ENCODE measurements at regions not wholly inside any gene's neighbourhood (a gene's known extent, or its start where the extent isn't known, plus 50 kb on each side); places are given as distances from the start of the nearest gene placed in this dataset.

GRCh38 chr4:90057091-90057490 lies 70.1 kb upstream of the CCSER1 start:
- DNase-seq (ENCODE audit: low read depth, low spot score) (no peak), ATAC-seq (no peak)
- H3K9ac ChIP-seq (ENCODE audit: low read length): no peak overlapping the region
- H3K27me3 ChIP-seq (ENCODE audit: insufficient read depth, low read length): no peaks in the 10 kb centered on the region
- H3K4me3 ChIP-seq (replicated peaks in 1 of 2; ENCODE audit: low read depth in 1 of 2, low read length in 2 of 2): no peak overlapping the region
- intact Hi-C loops (cut with micrococcal nuclease): no loop called here
- H4K20me1 ChIP-seq (ENCODE audit: insufficient read depth): no peaks in the 10 kb centered on the region
- no peak overlapping the region for H2AFZ ChIP-seq (ENCODE audit: low read depth, low read length, poor library complexity, severe bottlenecking)
- H3K4me2 ChIP-seq (ENCODE audit: low read length): no peak overlapping the region
- BruUV-seq (replicated peaks): no TSS peak
- H3K27ac ChIP-seq (ENCODE audit: low read depth, low read length): no peak overlapping the region
- H3K36me3 ChIP-seq (ENCODE audit: control insufficient read depth in 1 of 2, insufficient read depth in 2 of 2, low read length in 2 of 2): no peaks in the 10 kb centered on the region
- TF ChIP-seq ZBTB33 (IDR thresholded peaks at IDR 0.05; ENCODE audit: extremely low read depth, insufficient replicate concordance, low read length): no peak
- TF ChIP-seq SRF (IDR thresholded peaks at IDR 0.05; ENCODE audit: low read depth): no peak
- TF ChIP-seq CTCF (IDR thresholded peaks at IDR 0.05 in 2 of 3, conservative IDR thresholded peaks at IDR 0.05 in 1 of 3; ENCODE audit: borderline replicate concordance in 1 of 3, insufficient read depth in 1 of 3, low read depth in 2 of 3, low read length in 2 of 3): no peak
- no peak for TF ChIP-seq EZH2phosphoT487 (IDR thresholded peaks at IDR 0.05; ENCODE audit: borderline replicate concordance)
- ChIA-PET POLR2A (no interaction called here), RAD21 (ENCODE audit: low non-redundant PET in 1 of 2, low total read pairs in 2 of 2, uncharacterized antibody in 2 of 2, unreplicated experiment in 2 of 2) (no interaction called here), CTCF (interaction anchor here (1.3 kb wide), 1 partner anchor 26 kb away, joined by 4 read pairs; no protein-coding TSS in a partner anchor)
- no peaks in the 10 kb centered on the region; a peak in 1 of 4 replicates for H3K9me3 ChIP-seq (ENCODE audit: control insufficient read depth in 1 of 2, insufficient read depth in 1 of 2, low read depth in 1 of 2, low read length in 2 of 2)
- no peaks in the 10 kb centered on the region for H3K9me2 ChIP-seq (ENCODE audit: insufficient read depth)
- H3K4me1 ChIP-seq (ENCODE audit: control insufficient read depth in 1 of 2, insufficient read depth in 2 of 2, low read length in 2 of 2): no peaks in the 10 kb centered on the region
- no peaks in the 10 kb centered on the region for H3K79me2 ChIP-seq (ENCODE audit: insufficient read depth, low read length)

GRCh38 chr4:90060039-90060438 lies 67.2 kb upstream of the CCSER1 start:
- no TSS peak for BruUV-seq (replicated peaks)
- no peak for ATAC-seq

More at GRCh38 chr4:90060039-90060438, 67.2 kb upstream of the CCSER1 start:
- Histone ChIP-seq H3K27ac (ENCODE audit: low read depth, low read length) (no peak overlapping the region), H3K9me2 (ENCODE audit: insufficient read depth) (no peaks in the 10 kb centered on the region), H3K4me3 (replicated peaks in 1 of 2; ENCODE audit: low read depth in 1 of 2, low read length in 2 of 2) (no peak overlapping the region), H3K79me2 (ENCODE audit: insufficient read depth, low read length) (no peaks in the 10 kb centered on the region), H3K9ac (ENCODE audit: low read length) (no peak overlapping the region), H4K20me1 (ENCODE audit: insufficient read depth) (no peaks in the 10 kb centered on the region), H3K27me3 (ENCODE audit: insufficient read depth, low read length) (no peaks in the 10 kb centered on the region), H2AFZ (ENCODE audit: low read depth, low read length, poor library complexity, severe bottlenecking) (no peak overlapping the region), H3K4me1 (ENCODE audit: control insufficient read depth in 1 of 2, insufficient read depth in 2 of 2, low read length in 2 of 2) (no peaks in the 10 kb centered on the region), H3K36me3 (ENCODE audit: control insufficient read depth in 1 of 2, insufficient read depth in 2 of 2, low read length in 2 of 2) (no peaks in the 10 kb centered on the region), H3K4me2 (ENCODE audit: low read length) (no peak overlapping the region), H3K9me3 (ENCODE audit: control insufficient read depth in 1 of 2, insufficient read depth in 1 of 2, low read depth in 1 of 2, low read length in 2 of 2) (no peaks in the 10 kb centered on the region; a peak in 1 of 4 replicates)
- CTCF ChIA-PET: no interaction called here
- intact Hi-C loops (cut with micrococcal nuclease): no loop called here
- POLR2A ChIA-PET: no interaction called here
- no peak for TF ChIP-seq YY1 (IDR thresholded peaks at IDR 0.05; ENCODE audit: extremely low read depth, insufficient replicate concordance, low read depth, low read length)
- TF ChIP-seq POLR2A (IDR thresholded peaks at IDR 0.05; ENCODE audit: borderline replicate concordance, extremely low read depth, insufficient read depth, insufficient read length): no peak
- no peak for TF ChIP-seq SP1 (IDR thresholded peaks at IDR 0.05; ENCODE audit: low read depth)
- no peak for TF ChIP-seq EZH2 (IDR thresholded peaks at IDR 0.05)
- TF ChIP-seq SRF (IDR thresholded peaks at IDR 0.05; ENCODE audit: low read depth): no peak
- no peak for TF ChIP-seq EGR1 (IDR thresholded peaks at IDR 0.05; ENCODE audit: low read depth)
- no peak for TF ChIP-seq ZBTB33 (IDR thresholded peaks at IDR 0.05; ENCODE audit: extremely low read depth, insufficient replicate concordance, low read length)
- no peak for TF ChIP-seq ATF3 (IDR thresholded peaks at IDR 0.05)
- no peak for TF ChIP-seq RAD21 (IDR thresholded peaks at IDR 0.05; ENCODE audit: low read depth)
- RAD21 ChIA-PET (ENCODE audit: low non-redundant PET in 1 of 2, low total read pairs in 2 of 2, uncharacterized antibody in 2 of 2, unreplicated experiment in 2 of 2): no interaction called here
- no peak for DNase-seq (ENCODE audit: low read depth, low spot score)
